ENCODE measurements at regions not wholly inside any gene's neighbourhood (a gene's known extent, or its start where the extent isn't known, plus 50 kb on each side); places are given as distances from the start of the nearest gene placed in this dataset.

DNA sequence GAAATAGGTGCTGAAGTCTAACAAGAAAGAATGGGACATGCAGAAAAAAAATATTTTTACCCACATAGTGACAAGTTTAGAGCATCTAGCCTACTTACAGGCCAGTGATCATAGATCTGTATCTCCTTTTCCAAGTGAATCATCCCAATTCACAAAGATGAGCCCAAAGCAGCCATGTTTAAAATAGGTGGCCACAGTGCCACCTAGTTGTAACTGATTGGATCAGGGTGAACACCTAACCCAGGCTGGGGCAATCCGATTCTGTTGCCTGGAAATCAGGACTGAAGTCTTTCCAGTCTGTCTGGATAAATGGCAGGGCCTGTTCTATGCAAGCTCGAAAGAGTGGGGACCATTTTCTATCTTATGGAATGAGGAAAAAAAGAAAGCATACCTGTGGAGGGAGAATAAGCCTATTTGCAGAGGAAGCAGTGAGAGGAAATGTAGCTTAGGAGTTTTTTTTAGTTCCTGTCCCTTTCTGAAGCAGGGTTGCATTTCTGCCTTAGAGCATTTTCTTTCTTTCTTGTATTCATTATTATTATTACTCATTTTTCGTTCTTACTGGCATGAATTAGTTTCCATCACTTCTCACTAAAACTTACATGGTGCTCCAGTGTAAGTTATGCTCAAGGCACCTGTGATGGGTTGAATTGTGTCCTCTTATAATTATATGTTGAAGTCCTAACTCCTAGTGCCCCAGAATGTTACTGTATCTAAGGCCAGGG, 113.2 kb upstream of the RAG2 start:
- Histone ChIP-seq H2AFZ (ENCODE audit: low read length, unreplicated experiment) (no peak overlapping the region), H3K27me3 (ENCODE audit: insufficient read depth, low read length) (peaks cover 74% of the 10 kb centered on the region), H3K27ac (ENCODE audit: low read depth, low read length) (no peak overlapping the region), H3K4me1 (ENCODE audit: control insufficient read depth, insufficient read depth, low read length, unreplicated experiment) (no peaks in the 10 kb centered on the region), H3K4me3 (ENCODE audit: low read depth, low read length) (no peak overlapping the region), H3K79me2 (ENCODE audit: control insufficient read depth, insufficient read depth, low read length, unreplicated experiment) (no peaks in the 10 kb centered on the region), H3K36me3 (ENCODE audit: insufficient read depth, low read length) (no peaks in the 10 kb centered on the region)
